Right atrium auricular region (tissue), 2 donors: ENCODE measurements at regions not wholly inside any gene's neighbourhood (a gene's known extent, or its start where the extent isn't known, plus 50 kb on each side); places are given as distances from the start of the nearest gene placed in this dataset.

Experiments used
- DNase-seq: peaks from one replicate; pipeline ENCODE4 v3.0.0-alpha.2; 2019; ENCODE audit warnings: low spot score
- H3K27ac ChIP-seq, 2 donors: fragments of 200-600 bp; sonication (generic); 1 replicate in 1 of 2; 2 replicates in 1 of 2; pipeline ENCODE4 v1.5.1; 2016 to 2019
- H3K27me3 ChIP-seq, 2 donors: fragments of 200-600 bp; sonication (generic); one replicate each; pipeline versions ENCODE4 v1.5.1 to v1.6.0; 2017 to 2019
- H3K36me3 ChIP-seq: fragments of 200-600 bp; sonication (generic); one replicate; pipeline ENCODE4 v1.5.1; 2016
- H3K4me1 ChIP-seq, 2 donors: fragments of 200-600 bp; sonication (generic); one replicate each; pipeline versions ENCODE4 v1.5.1 to v1.6.0; 2017 to 2019
- H3K4me3 ChIP-seq, 2 donors: fragments of 200-600 bp; sonication (generic); 1 replicate in 1 of 2; 2 replicates in 1 of 2; pipeline ENCODE4 v1.5.1; 2017 to 2019; ENCODE audit warnings: mild to moderate bottlenecking in 1 of 2, moderate library complexity in 1 of 2
- H3K9me3 ChIP-seq, 2 donors: fragments of 200-600 bp; sonication (generic); one replicate each; pipeline ENCODE4 v1.5.1; 2019
- CTCF ChIP-seq, 2 donors: fragments of 200-600 bp; sonication (generic); IDR thresholded peaks; one replicate each; pipeline ENCODE4 v1.5.1; 2019; ENCODE audit warnings: antibody characterized with exemption in 2 of 2

GRCh38 chr9:26247861-26248260 is 569.6 kb upstream of the TUSC1 start:
- no peak for TF ChIP-seq CTCF (IDR thresholded peaks at IDR 0.05)
- Histone ChIP-seq H3K4me3 (no peak overlapping the region), H3K9me3 (no peaks in the 10 kb centered on the region), H3K4me1 (no peaks in the 10 kb centered on the region), H3K27me3 (no peaks in the 10 kb centered on the region), H3K36me3 (no peaks in the 10 kb centered on the region), H3K27ac (no peak overlapping the region)
- no peak for DNase-seq

GRCh38 chr9:26244661-26245451 is 566.6 kb upstream of the TUSC1 start:
- no peak overlapping the region for H3K4me3 ChIP-seq
- H3K27ac ChIP-seq = no peak overlapping the region
- no peaks in the 10 kb centered on the region for H3K4me1 ChIP-seq
- no peaks in the 10 kb centered on the region for H3K27me3 ChIP-seq
- no peaks in the 10 kb centered on the region for H3K36me3 ChIP-seq
- H3K9me3 ChIP-seq = no peaks in the 10 kb centered on the region
- DNase-seq = no peak
- no peak for TF ChIP-seq CTCF (IDR thresholded peaks at IDR 0.05)

GRCh38 chr9:26243726-26244125 is 565.5 kb upstream of the TUSC1 start:
- Histone ChIP-seq H3K36me3 (no peaks in the 10 kb centered on the region), H3K27ac (no peak overlapping the region), H3K9me3 (no peaks in the 10 kb centered on the region), H3K4me3 (no peak overlapping the region), H3K27me3 (no peaks in the 10 kb centered on the region), H3K4me1 (no peaks in the 10 kb centered on the region)
- TF ChIP-seq CTCF (IDR thresholded peaks at IDR 0.05) = no peak
- DNase-seq = no peak

GRCh38 chr9:26243029-26243697 is 564.9 kb upstream of the TUSC1 start:
- H3K9me3 ChIP-seq = no peaks in the 10 kb centered on the region
- H3K4me3 ChIP-seq = no peak overlapping the region
- TF ChIP-seq CTCF (IDR thresholded peaks at IDR 0.05) = no peak
- no peak for DNase-seq
- no peaks in the 10 kb centered on the region for H3K27me3 ChIP-seq
- no peaks in the 10 kb centered on the region for H3K36me3 ChIP-seq
- no peaks in the 10 kb centered on the region for H3K4me1 ChIP-seq
- no peak overlapping the region for H3K27ac ChIP-seq

- Histone ChIP-seq H3K9me3 (no peaks in the 10 kb centered on the region), H3K36me3 (no peaks in the 10 kb centered on the region), H3K4me3 (no peak overlapping the region), H3K4me1 (no peaks in the 10 kb centered on the region), H3K27me3 (no peaks in the 10 kb centered on the region), H3K27ac (no peak overlapping the region)
- no peak for TF ChIP-seq CTCF (IDR thresholded peaks at IDR 0.05)
- DNase-seq = no peak
Observed at GRCh38 chr9:26240020-26240419, 561.8 kb upstream of the TUSC1 start.
